GM18520 (cell line): ENCODE measurements at regions not wholly inside any gene's neighbourhood (a gene's known extent, or its start where the extent isn't known, plus 50 kb on each side); places are given as distances from the start of the nearest gene placed in this dataset.

Experiments used
- ATAC-seq: cut with Tn5 transposase; IDR thresholded peaks from one replicate; pipeline ENCODE4 v1.9.1; 2021; ENCODE audit not compliant: unreplicated experiment

- no peak for ATAC-seq
Measured at GRCh38 chr11:119476038-119476437, 53.1 kb upstream of the THY1 start.

GRCh38 chr11:119474682-119475596 lies 52.0 kb upstream of the THY1 start:
- no peak for ATAC-seq

GRCh38 chr11:119473901-119474681 lies 51.1 kb upstream of the THY1 start:
- ATAC-seq, result no peak

- ATAC-seq, result no peak
Measured at GRCh38 chr11:119473226-119473625, 50.3 kb upstream of the THY1 start.

GRCh38 chr11:119472856-119473222 lies 49.9 kb upstream of the THY1 start:
- ATAC-seq, result no peak
